ENCODE measurements at regions not wholly inside any gene's neighbourhood (a gene's known extent, or its start where the extent isn't known, plus 50 kb on each side); places are given as distances from the start of the nearest gene placed in this dataset.

GRCh38 chr4:12239897-12240636 lies 811.4 kb upstream of the HS3ST1 start:
- ChIA-PET POLR2A (no interaction called here), CTCF (ENCODE audit: low intra/inter-chr PET ratio) (no interaction called here)
- WGBS (ENCODE audit: insufficient coverage, low coverage, missing lambda C conversion rate) = 0% methylated on average over 3 of the region's 3 CpGs
- BruUV-seq (replicated peaks) = no TSS peak
- Histone ChIP-seq H3K4me3 (no peak overlapping the region), H3K4me1 (replicated peaks in 1 of 2; ENCODE audit: control insufficient read depth in 2 of 2, insufficient read depth in 2 of 2, low read length in 2 of 2) (no peaks in the 10 kb centered on the region), H3K27ac (ENCODE audit: extremely low read depth, low read depth, low read length) (no peak overlapping the region), H3K9me3 (replicated peaks; ENCODE audit: control insufficient read depth, insufficient read depth, low read depth, low read length) (0 out of 2 replicates have a peak, but pooled peaks cover 3% of the 10 kb centered on the region), H3K79me2 (ENCODE audit: control insufficient read depth, insufficient read depth, low read length) (no peaks in the 10 kb centered on the region), H3K9ac (ENCODE audit: insufficient read depth in 1 of 2, low read depth in 2 of 2, low read length in 2 of 2) (no peak overlapping the region), H3K4me2 (ENCODE audit: insufficient read depth, low read length) (no peak overlapping the region), H3K9me1 (ENCODE audit: control insufficient read depth, insufficient read depth, low read length) (no peaks in the 10 kb centered on the region), H3K36me3 (ENCODE audit: control insufficient read depth, insufficient read depth, low read length) (no peaks in the 10 kb centered on the region), H3K27me3 (ENCODE audit: control insufficient read depth in 2 of 2, insufficient read depth in 2 of 2, low read length in 2 of 2) (no peaks in the 10 kb centered on the region), H2AFZ (ENCODE audit: low read depth, low read length) (no peak overlapping the region), H4K20me1 (replicated peaks; ENCODE audit: control insufficient read depth, insufficient read depth, low read length) (no peaks in the 10 kb centered on the region)
- no peak for FAIRE-seq
- no peak for TF ChIP-seq SMAD3 (CRISPR knock-in tag; conservative IDR thresholded peaks at IDR 0.05)
- TF ChIP-seq COPS2 (conservative IDR thresholded peaks at IDR 0.05) = no peak
- no peak for TF ChIP-seq CBX2 (IDR thresholded peaks at IDR 0.05; ENCODE audit: insufficient read depth, low read length, poor library complexity, severe bottlenecking)
- TF ChIP-seq ARID3B (CRISPR knock-in tag; IDR thresholded peaks at IDR 0.05; ENCODE audit: borderline replicate concordance) = no peak
- no peak for TF ChIP-seq JUNB (CRISPR knock-in tag; conservative IDR thresholded peaks at IDR 0.05)
- no peak for TF ChIP-seq DMBX1 (CRISPR knock-in tag; IDR thresholded peaks at IDR 0.05; ENCODE audit: borderline replicate concordance)
- no peak for TF ChIP-seq RAD51 (IDR thresholded peaks at IDR 0.05; ENCODE audit: borderline replicate concordance, low read depth)
- no peak for TF ChIP-seq HEY1 (CRISPR knock-in tag; IDR thresholded peaks at IDR 0.05; ENCODE audit: borderline replicate concordance)
- no peak for TF ChIP-seq RHOXF2B (CRISPR knock-in tag; conservative IDR thresholded peaks at IDR 0.05)
- TF ChIP-seq EZH2 (IDR thresholded peaks at IDR 0.05; ENCODE audit: borderline replicate concordance, low read depth, low read length) = no peak
- no peak for TF ChIP-seq ETV5 (CRISPR knock-in tag; IDR thresholded peaks at IDR 0.05; ENCODE audit: low read depth)
- no peak for TF ChIP-seq ZNF695 (CRISPR knock-in tag; IDR thresholded peaks at IDR 0.05)
- TF ChIP-seq WHSC1 (IDR thresholded peaks at IDR 0.05; ENCODE audit: low read length) = no peak
- TF ChIP-seq NFRKB (IDR thresholded peaks at IDR 0.05; ENCODE audit: low read depth) = no peak
- TF ChIP-seq PHF21A (IDR thresholded peaks at IDR 0.05; ENCODE audit: borderline replicate concordance, low read depth) = no peak
- TF ChIP-seq HINFP (tag; conservative IDR thresholded peaks at IDR 0.05; ENCODE audit: low read depth) = no peak
- TF ChIP-seq MAFG (tag; conservative IDR thresholded peaks at IDR 0.05) = no peak
- TF ChIP-seq PML (IDR thresholded peaks at IDR 0.05; ENCODE audit: low read length) = no peak
- TF ChIP-seq ZBTB7A (IDR thresholded peaks at IDR 0.05; ENCODE audit: borderline replicate concordance, control insufficient read depth, low read depth, low read length) = no peak
- no peak for TF ChIP-seq NR4A1 (CRISPR knock-in tag; IDR thresholded peaks at IDR 0.05)
- no peak for TF ChIP-seq NR4A1 (tag; IDR thresholded peaks at IDR 0.05)
- no peak for DNase-seq (ENCODE audit: extremely low read depth in 1 of 4, low spot score in 3 of 4)
- intact Hi-C loops (cut with micrococcal nuclease) = no loop called here
- in situ Hi-C loops (cut with MboI) = no loop called here
- ATAC-seq = no peak

Measured in K562 (cell line).